GM12878 (cell line): ENCODE measurements at regions not wholly inside any gene's neighbourhood (a gene's known extent, or its start where the extent isn't known, plus 50 kb on each side); places are given as distances from the start of the nearest gene placed in this dataset.

Experiments used
- ATAC-seq: fragments of 200-7000 bp; cut with Tn5 transposase; 3 replicates; pipeline ENCODE4 v1.9.1; 2020; ENCODE audit warnings: mild to moderate bottlenecking, moderate library complexity
- BruUV-seq: library from RNA; stranded (reverse); fragments of 400-500 nt; replicated peaks from 2 replicates; lab custom pipeline; 2021; lab: Mats Ljungman, UMichigan
- CTCF ChIA-PET: fragments of 300-600 bp; sonication (Branson Sonifier 250); formaldehyde crosslinking; extraction: SDS; loops from one replicate; lab custom pipeline; 2021; ENCODE audit warnings: inconsistent platforms; lab: Yijun Ruan, JAX
- POLR2A ChIA-PET: fragments of 350-600 bp; formaldehyde crosslinking; extraction: SDS; loops from one replicate; lab custom pipeline; 2021; ENCODE audit warnings: inconsistent platforms; lab: Charles Lee
- RAD21 ChIA-PET: fragments of 300-600 bp; sonication (Branson Sonifier 250); formaldehyde crosslinking; loops from one replicate; lab custom pipeline; 2023; ENCODE audit warnings: antibody characterized with exemption; ENCODE audit not compliant: unreplicated experiment; lab: Charles Lee
- SMC1A ChIA-PET: fragments of 300-600 bp; sonication (Branson Sonifier 250); formaldehyde crosslinking; loops from one replicate; lab custom pipeline; 2023; ENCODE audit not compliant: unreplicated experiment, uncharacterized antibody; lab: Charles Lee
- DNase-seq: peaks from one replicate; pipeline ENCODE4 v3.0.0-alpha.2; 2011; ENCODE audit warnings: low read depth, low spot score
- FAIRE-seq: peaks from 3 replicates; lab custom pipeline; 2011; peaks lifted over from hg19 to GRCh38; lab: Jason Lieb, UNC
- H2AFZ ChIP-seq: 2 replicates; pipeline ENCODE4 v1.6.0; 2011; ENCODE audit warnings: low read depth, low read length, control low read depth; ENCODE audit not compliant: control insufficient read depth
- H3K27ac ChIP-seq: 2 replicates; pipeline ENCODE4 v1.5.1; 2011; ENCODE audit warnings: control low read depth; ENCODE audit not compliant: control insufficient read depth, insufficient read depth
- H3K27me3 ChIP-seq, 2 experiments: replicated peaks in 1 of 2; 2 replicates each; pipeline versions ENCODE4 v1.6.0 to v1.6.1; 2011; ENCODE audit warnings: low read length in 1 of 2; ENCODE audit not compliant: control insufficient read depth in 2 of 2, insufficient read depth in 2 of 2
- H3K36me3 ChIP-seq, 2 experiments: 2 replicates each; pipeline ENCODE4 v1.5.1; 2011; ENCODE audit warnings: low read length in 1 of 2; ENCODE audit not compliant: control insufficient read depth in 2 of 2, insufficient read depth in 2 of 2
- H3K4me1 ChIP-seq: 2 replicates; pipeline ENCODE4 v1.6.1; 2011; ENCODE audit warnings: mild to moderate bottlenecking, low read length, moderate library complexity, mixed read lengths; ENCODE audit not compliant: control insufficient read depth, insufficient read depth
- H3K4me2 ChIP-seq: 2 replicates; pipeline ENCODE4 v1.6.0; 2011; ENCODE audit warnings: control low read depth; ENCODE audit not compliant: control insufficient read depth, insufficient read depth
- H3K4me3 ChIP-seq: fragments of 200-600 bp; sonication (generic); 2 replicates; pipeline ENCODE4 v1.5.1; 2016
- H3K79me2 ChIP-seq: 2 replicates; pipeline ENCODE4 v1.6.0; 2011; ENCODE audit warnings: low read length; ENCODE audit not compliant: control insufficient read depth, insufficient read depth
- H3K9ac ChIP-seq: 2 replicates; pipeline ENCODE4 v1.8.0; 2011; ENCODE audit warnings: low read length, control low read depth, mixed read lengths; ENCODE audit not compliant: control insufficient read depth, insufficient read depth
- H3K9me3 ChIP-seq: replicated peaks from 3 replicates; pipeline ENCODE4 v1.5.1; 2011; ENCODE audit warnings: mild to moderate bottlenecking, low read length; ENCODE audit not compliant: control insufficient read depth, insufficient read depth
- H4K20me1 ChIP-seq: 2 replicates; pipeline ENCODE4 v1.6.0; 2011; ENCODE audit not compliant: control insufficient read depth, insufficient read depth
- JUND ChIP-seq: IDR thresholded peaks from 2 replicates; pipeline ENCODE4 v1.6.1; 2012; ENCODE audit warnings: low read depth, mild to moderate bottlenecking, low read length, improper control_type of control experiment, moderate library complexity
- MEF2B ChIP-seq: fragments of 450-650 bp; IDR thresholded peaks from 2 replicates; pipeline ENCODE4 v1.6.1; 2018; ENCODE audit warnings: mild to moderate bottlenecking, moderate library complexity; ENCODE audit not compliant: partially characterized antibody, poor library complexity, severe bottlenecking
- MLLT1 ChIP-seq: fragments of 450-650 bp; IDR thresholded peaks from 2 replicates; pipeline ENCODE4 v1.6.1; 2016; ENCODE audit warnings: mild to moderate bottlenecking
- MXI1 ChIP-seq: fragments of 150-350 bp; IDR thresholded peaks from 2 replicates; pipeline ENCODE4 v1.6.1; 2011; ENCODE audit warnings: low read depth, mild to moderate bottlenecking, inconsistent platforms, low read length, improper control_type of control experiment
- NR2F1 ChIP-seq: fragments of 450-650 bp; conservative IDR thresholded peaks from 2 replicates; pipeline ENCODE4 v1.6.1; 2017; ENCODE audit warnings: mild to moderate bottlenecking
- RAD21 ChIP-seq: IDR thresholded peaks from 2 replicates; pipeline ENCODE4 v1.6.1; 2011; ENCODE audit warnings: mild to moderate bottlenecking, low read depth, low read length, moderate library complexity; ENCODE audit not compliant: insufficient read depth
- STAT1 ChIP-seq: fragments of 450-650 bp; conservative IDR thresholded peaks from 2 replicates; pipeline ENCODE4 v1.6.1; 2014; ENCODE audit warnings: antibody characterized with exemption, mild to moderate bottlenecking
- TBL1XR1 ChIP-seq: IDR thresholded peaks from 2 replicates; pipeline ENCODE4 v1.6.1; 2012; ENCODE audit warnings: low read depth, low read length, improper control_type of control experiment
- TCF12 ChIP-seq: IDR thresholded peaks from 2 replicates; pipeline ENCODE4 v1.6.1; 2011; ENCODE audit warnings: low read depth, mild to moderate bottlenecking, low read length
- TCF7 ChIP-seq: IDR thresholded peaks from 2 replicates; pipeline ENCODE4 v1.6.1; 2014; ENCODE audit warnings: antibody characterized with exemption, borderline replicate concordance
- WGBS: methylation state at CpG from one replicate; pipeline ENCODE4 v1.1.6; 2016; ENCODE audit warnings: low lambda C conversion rate; ENCODE audit not compliant: insufficient replicate concordance, insufficient coverage; ENCODE audit errors: missing lambda C conversion rate; 5-methylcytosine and 5-hydroxymethylcytosine counted together
- in situ Hi-C: fragments of 300-500 bp; cut with MboI; formaldehyde crosslinking; loops from 9 replicates; pipeline ENCODE4 v1.14.3; 2018; ENCODE audit warnings: mixed read lengths
- intact Hi-C: fragments of 100-400 bp; cut with micrococcal nuclease; formaldehyde crosslinking; loops from one replicate; pipeline ENCODE4 v1.14.2; 2022; ENCODE audit not compliant: unreplicated experiment

- CTCF ChIA-PET: interaction anchor here (0.5 to 1.8 kb wide), 2 partner anchors 13 to 18 kb away, joined by 4 to 5 read pairs; no protein-coding TSS in a partner anchor
- DNase-seq (no peak), FAIRE-seq (no peak), ATAC-seq (peak; percentile 67)
- POLR2A ChIA-PET: interaction anchor here (0.6 kb wide), 2 partner anchors 8 to 19 kb away, joined by 3 read pairs; no protein-coding TSS in a partner anchor
- Histone ChIP-seq H3K79me2 (no peaks in the 10 kb centered on the region), H3K9me3 (no peaks in the 10 kb centered on the region), H3K27ac (no peak overlapping the region; the same call in 1 of the 2 replicates), H3K4me3 (no peak overlapping the region), H3K27me3 (no peaks in the 10 kb centered on the region), H4K20me1 (no peaks in the 10 kb centered on the region), H3K36me3 (no peaks in the 10 kb centered on the region), H3K4me2 (0 out of 2 replicates have a peak overlapping the region, but pooled peaks have one; percentile 0), H2AFZ (no peak overlapping the region), H3K4me1 (no peaks in the 10 kb centered on the region; the same call in 1 of the 2 replicates), H3K9ac (no peak overlapping the region)
- RAD21 ChIA-PET: interaction anchor here (0.7 to 1.5 kb wide), 4 partner anchors 8 to 19 kb away, joined by 3 to 5 read pairs (median 4); no protein-coding TSS in a partner anchor
- TF ChIP-seq NR2F1 (no peak), MLLT1 (no peak), TCF7 (no peak)
- no TSS peak for BruUV-seq
- intact Hi-C loops: no loop called here
- in situ Hi-C loops: no loop called here
- SMC1A ChIA-PET: no interaction called here
Measured at GRCh38 chr20:22232923-22233322, 351.4 kb downstream of the FOXA2 start.

GRCh38 chr20:22232473-22232872, 351.9 kb downstream of the FOXA2 start:
- H3K4me2 ChIP-seq: no peak overlapping the region
- ATAC-seq (peak; percentile 82), FAIRE-seq (no peak), DNase-seq (peak; percentile 60)
- no TSS peak for BruUV-seq
- ChIA-PET SMC1A (interaction anchor here (0.6 to 1.9 kb wide), 3 partner anchors 14 to 106 kb away, joined by 3 to 5 read pairs (median 4); no protein-coding TSS in a partner anchor), RAD21 (interaction anchor here (0.7 to 1.5 kb wide), 4 partner anchors 8 to 19 kb away, joined by 3 to 5 read pairs (median 4); no protein-coding TSS in a partner anchor), POLR2A (interaction anchor here (0.6 to 1.1 kb wide), 3 partner anchors 9 to 19 kb away, joined by 3 to 4 read pairs (median 3); no protein-coding TSS in a partner anchor)
- H3K27me3 ChIP-seq: no peaks in the 10 kb centered on the region
- H3K4me3 ChIP-seq: no peak overlapping the region
- H3K27ac ChIP-seq: peak overlapping the region; percentile 18; the same call in 1 of the 2 replicates
- H3K4me1 ChIP-seq: no peaks in the 10 kb centered on the region; the same call in 1 of the 2 replicates
- H2AFZ ChIP-seq: no peak overlapping the region
- intact Hi-C loops: no loop called here
- H3K9ac ChIP-seq: no peak overlapping the region
- no peaks in the 10 kb centered on the region for H3K79me2 ChIP-seq
- in situ Hi-C loops: no loop called here
- WGBS: 4% methylated on average over 9 of the region's 9 CpGs
- TF ChIP-seq TBL1XR1 (no peak), STAT1 (no peak), JUND (no peak), MEF2B (peak; percentile 97), RAD21 (no peak), MXI1 (no peak), TCF12 (peak; percentile 64; the same call in 1 of the 2 replicates)
- TF ChIP-seq, all 136 proteins: peak for 2
- no peaks in the 10 kb centered on the region for H4K20me1 ChIP-seq
- no peaks in the 10 kb centered on the region for H3K9me3 ChIP-seq
- CTCF ChIA-PET: interaction anchor here (0.5 to 1.8 kb wide), 2 partner anchors 13 to 17 kb away, joined by 4 to 5 read pairs; no protein-coding TSS in a partner anchor
- no peaks in the 10 kb centered on the region for H3K36me3 ChIP-seq
